B cell (primary cell): ENCODE measurements at regions not wholly inside any gene's neighbourhood (a gene's known extent, or its start where the extent isn't known, plus 50 kb on each side); places are given as distances from the start of the nearest gene placed in this dataset.

ENCODE experiments used
- ATAC-seq: fragments of 200-7000 bp; cut with Tn5 transposase; one replicate; pipeline ENCODE4 v1.10.0; 2021; ENCODE audit warnings: low read depth, mild to moderate bottlenecking, moderate number of reproducible peaks, moderate library complexity
- CTCF ChIA-PET: fragments of 350-600 bp; sonication (Branson Sonifier 250); formaldehyde crosslinking; loops from one replicate; lab custom pipeline; 2021; ENCODE audit warnings: antibody characterized with exemption, inconsistent platforms; lab: Charles Lee
- POLR2A ChIA-PET: fragments of 350-600 bp; sonication (Branson Sonifier 250); formaldehyde crosslinking; loops from one replicate; lab custom pipeline; 2021; ENCODE audit warnings: antibody characterized with exemption; lab: Charles Lee
- DNase-seq: peaks from one replicate; pipeline ENCODE4 v3.0.0; 2013
- H2AFZ ChIP-seq: 2 replicates; pipeline ENCODE4 v1.6.1; 2012; ENCODE audit warnings: mild to moderate bottlenecking, low read depth, low read length; ENCODE audit not compliant: insufficient read depth, poor library complexity, severe bottlenecking
- H3K27ac ChIP-seq, 2 donors: 1 replicate in 1 of 2; 2 replicates in 1 of 2; pipeline ENCODE4 v1.5.1; 2012 to 2013; ENCODE audit warnings: low read length in 2 of 2, mild to moderate bottlenecking in 2 of 2, moderate library complexity in 1 of 2
- H3K27me3 ChIP-seq, 4 experiments: fragments of 200-600 bp in 1 of 4; sonication (generic) in 1 of 4; replicated peaks in 1 of 4; 1 replicate in 2 of 4; 2 replicates in 2 of 4; pipeline versions ENCODE4 v1.6.1 to v1.7.0; 2013 to 2016; ENCODE audit warnings: low read length in 3 of 4, mild to moderate bottlenecking in 2 of 4, mixed read lengths in 1 of 4, moderate library complexity in 1 of 4; ENCODE audit not compliant: insufficient read depth in 4 of 4, control insufficient read depth in 3 of 4; ENCODE audit errors: control extremely low read depth in 1 of 4
- H3K36me3 ChIP-seq, 2 experiments: replicated peaks in 1 of 2; 1 replicate in 1 of 2; 2 replicates in 1 of 2; pipeline versions ENCODE4 v1.6.1 to v1.7.1; 2013; ENCODE audit warnings: low read length in 1 of 2; ENCODE audit not compliant: insufficient read depth in 2 of 2, control insufficient read depth in 1 of 2; ENCODE audit errors: control extremely low read depth in 1 of 2, extremely low read depth in 1 of 2
- H3K4me1 ChIP-seq, 2 donors: fragments of 200-600 bp in 1 of 2; sonication (generic) in 1 of 2; 1 replicate in 1 of 2; 2 replicates in 1 of 2; pipeline versions ENCODE4 v1.5.1 to v1.6.1; 2013 to 2017; ENCODE audit warnings: low read length in 2 of 2; ENCODE audit not compliant: control insufficient read depth in 2 of 2, insufficient read depth in 2 of 2
- H3K4me2 ChIP-seq: replicated peaks from 2 replicates; pipeline ENCODE3; 2012; ENCODE audit warnings: mild to moderate bottlenecking, low read depth, low read length; ENCODE audit not compliant: poor library complexity, severe bottlenecking
- H3K4me3 ChIP-seq, 5 experiments: fragments of 200-600 bp in 1 of 5; sonication (generic) in 1 of 5; 1 replicate in 3 of 5; 2 replicates in 2 of 5; pipeline versions ENCODE4 v1.5.1 to v1.7.0; 2011 to 2016; ENCODE audit warnings: low read length in 4 of 5, mild to moderate bottlenecking in 4 of 5, low read depth in 2 of 5, control low read depth in 1 of 5, moderate library complexity in 1 of 5; ENCODE audit not compliant: insufficient read depth in 1 of 5; ENCODE audit errors: control extremely low read depth in 1 of 5, extremely low read depth in 1 of 5
- H3K79me2 ChIP-seq: fragments of 200-600 bp; sonication (generic); one replicate; pipeline ENCODE4 v1.6.0; 2016; ENCODE audit warnings: low read length; ENCODE audit not compliant: control insufficient read depth, insufficient read depth
- H3K9ac ChIP-seq: fragments of 200-600 bp; sonication (generic); 2 replicates; pipeline ENCODE4 v1.6.1; 2017; ENCODE audit warnings: mild to moderate bottlenecking, low read length, moderate library complexity
- H3K9me3 ChIP-seq, 3 donors: one replicate each; pipeline versions ENCODE4 v1.6.1 to v1.7.1; 2013; ENCODE audit warnings: low read length in 2 of 3; ENCODE audit not compliant: control insufficient read depth in 2 of 3, insufficient read depth in 1 of 3; ENCODE audit errors: control extremely low read depth in 1 of 3
- H4K20me1 ChIP-seq: 2 replicates; pipeline ENCODE4 v1.6.0; 2012; ENCODE audit warnings: mild to moderate bottlenecking, low read length; ENCODE audit not compliant: insufficient read depth, control insufficient read depth, poor library complexity, severe bottlenecking
- H3K27ac Mint-ChIP-seq: one replicate; pipeline ENCODE4 v1.8.0; 2021; ENCODE audit warnings: mixed read lengths
- H3K27me3 Mint-ChIP-seq: one replicate; pipeline ENCODE4 v1.8.0; 2021; ENCODE audit warnings: mixed read lengths
- H3K4me1 Mint-ChIP-seq: one replicate; pipeline ENCODE4 v1.8.0; 2021; ENCODE audit warnings: mixed read lengths
- H3K4me3 Mint-ChIP-seq: one replicate; pipeline ENCODE4 v1.8.0; 2021; ENCODE audit warnings: mixed read lengths
- H3K9me3 Mint-ChIP-seq: one replicate; pipeline ENCODE4 v1.8.0; 2022; ENCODE audit warnings: mixed read lengths; ENCODE audit not compliant: insufficient read depth
- CTCF ChIP-seq: fragments of 200-600 bp; IDR thresholded peaks from one replicate; pipeline ENCODE4 v1.8.0; 2022; ENCODE audit warnings: antibody characterized with exemption, mild to moderate bottlenecking
- EZH2 ChIP-seq: IDR thresholded peaks from 2 replicates; pipeline ENCODE4 v1.6.1; 2012; ENCODE audit warnings: borderline replicate concordance, low read depth, mild to moderate bottlenecking, moderate library complexity, low read length; ENCODE audit not compliant: insufficient read depth, poor library complexity, severe bottlenecking
- WGBS: methylation state at CpG from one replicate; pipeline ENCODE4 v1.1.5; 2013; ENCODE audit warnings: missing lambda C conversion rate; ENCODE audit not compliant: insufficient coverage; 5-methylcytosine and 5-hydroxymethylcytosine counted together
- intact Hi-C: fragments of 100-400 bp; cut with micrococcal nuclease; formaldehyde crosslinking; loops from one replicate; pipeline ENCODE4 v1.10.0; 2022

GRCh38 chr5:101102506-101102905 lies 199.4 kb upstream of the ST8SIA4 start:
- Histone ChIP-seq H3K4me1 (no peaks in the 10 kb centered on the region), H3K36me3 (no peaks in the 10 kb centered on the region), H3K4me2 (no peak overlapping the region), H3K4me3 (no peak overlapping the region), H3K79me2 (no peaks in the 10 kb centered on the region), H2AFZ (no peak overlapping the region), H3K9ac (no peak overlapping the region), H3K27ac (no peak overlapping the region), H3K9me3 (no peaks in the 10 kb centered on the region), H4K20me1 (no peaks in the 10 kb centered on the region), H3K27me3 (no peaks in the 10 kb centered on the region)
- Mint-ChIP-seq H3K9me3 (no peaks in the 10 kb centered on the region), H3K27ac (no peak overlapping the region), H3K27me3 (no peaks in the 10 kb centered on the region), H3K4me1 (no peaks in the 10 kb centered on the region), H3K4me3 (no peak overlapping the region)
- intact Hi-C loops = no loop called here
- ChIA-PET POLR2A (no interaction called here), CTCF (no interaction called here)
- no peak for ATAC-seq
- DNase-seq = no peak
- TF ChIP-seq CTCF (no peak), EZH2 (no peak)

- H3K27me3 Mint-ChIP-seq = peaks cover 4% of the 10 kb centered on the region
- intact Hi-C loops = no loop called here
These were observed 188.8 kb upstream of the ST8SIA4 start for GRCh38 chr5:101091902-101092301.

More at GRCh38 chr5:101091902-101092301, 188.8 kb upstream of the ST8SIA4 start:
- H4K20me1 ChIP-seq = no peaks in the 10 kb centered on the region
- H3K4me3 ChIP-seq = no peak overlapping the region
- peaks cover 0 to 3% (median 0%) of the 10 kb centered on the region in 4 experiments for H3K27me3 ChIP-seq
- TF ChIP-seq CTCF (no peak), EZH2 (no peak)
- no peaks in the 10 kb centered on the region for H3K4me1 ChIP-seq
- DNase-seq (no peak), ATAC-seq (no peak)
- no peaks in the 10 kb centered on the region for H3K9me3 ChIP-seq
- ChIA-PET CTCF (no interaction called here), POLR2A (no interaction called here)
- no peaks in the 10 kb centered on the region for H3K79me2 ChIP-seq
- H2AFZ ChIP-seq = no peak overlapping the region
- Mint-ChIP-seq H3K9me3 (no peaks in the 10 kb centered on the region), H3K4me3 (no peak overlapping the region), H3K27ac (no peak overlapping the region), H3K4me1 (no peaks in the 10 kb centered on the region)
- no CpG with 5 or more reads among the region's 1 CpG for WGBS
- no peak overlapping the region for H3K9ac ChIP-seq
- H3K36me3 ChIP-seq = no peaks in the 10 kb centered on the region
- no peak overlapping the region for H3K4me2 ChIP-seq
- H3K27ac ChIP-seq = no peak overlapping the region
